Transverse colon (tissue), 4 donors: ENCODE measurements at regions not wholly inside any gene's neighbourhood (a gene's known extent, or its start where the extent isn't known, plus 50 kb on each side); places are given as distances from the start of the nearest gene placed in this dataset.

Experiments
- POLR2A ChIP-seq: fragments of 450-650 bp; IDR thresholded peaks from one replicate; pipeline ENCODE4 v1.6.1; 2016; ENCODE audit warnings: antibody characterized with exemption, mild to moderate bottlenecking, moderate library complexity
- POLR2AphosphoS5 ChIP-seq, 3 donors: sonication (generic); formaldehyde crosslinking; IDR thresholded peaks; one replicate each; pipeline ENCODE4 v1.6.1; 2016; ENCODE audit warnings: antibody characterized with exemption in 3 of 3
- TF ChIP-seq, protein P1 (sequence below), 5 experiments: fragments of 200-600 bp in 3 of 5; fragments of 450-650 bp in 2 of 5; sonication (generic) in 3 of 5; IDR thresholded peaks; 1 replicate in 2 of 5; 2 replicates in 3 of 5; pipeline ENCODE4 v1.5.1; 2016 to 2017; ENCODE audit warnings: antibody characterized with exemption in 5 of 5, inconsistent platforms in 3 of 5, mild to moderate bottlenecking in 2 of 5, moderate library complexity in 1 of 5

GRCh38 chr15:77685082-77685815 is 52.5 kb upstream of the LINGO1 start:
- TF ChIP-seq, protein P1, sequence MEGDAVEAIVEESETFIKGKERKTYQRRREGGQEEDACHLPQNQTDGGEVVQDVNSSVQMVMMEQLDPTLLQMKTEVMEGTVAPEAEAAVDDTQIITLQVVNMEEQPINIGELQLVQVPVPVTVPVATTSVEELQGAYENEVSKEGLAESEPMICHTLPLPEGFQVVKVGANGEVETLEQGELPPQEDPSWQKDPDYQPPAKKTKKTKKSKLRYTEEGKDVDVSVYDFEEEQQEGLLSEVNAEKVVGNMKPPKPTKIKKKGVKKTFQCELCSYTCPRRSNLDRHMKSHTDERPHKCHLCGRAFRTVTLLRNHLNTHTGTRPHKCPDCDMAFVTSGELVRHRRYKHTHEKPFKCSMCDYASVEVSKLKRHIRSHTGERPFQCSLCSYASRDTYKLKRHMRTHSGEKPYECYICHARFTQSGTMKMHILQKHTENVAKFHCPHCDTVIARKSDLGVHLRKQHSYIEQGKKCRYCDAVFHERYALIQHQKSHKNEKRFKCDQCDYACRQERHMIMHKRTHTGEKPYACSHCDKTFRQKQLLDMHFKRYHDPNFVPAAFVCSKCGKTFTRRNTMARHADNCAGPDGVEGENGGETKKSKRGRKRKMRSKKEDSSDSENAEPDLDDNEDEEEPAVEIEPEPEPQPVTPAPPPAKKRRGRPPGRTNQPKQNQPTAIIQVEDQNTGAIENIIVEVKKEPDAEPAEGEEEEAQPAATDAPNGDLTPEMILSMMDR (IDR thresholded peaks at IDR 0.05), result no peak
- TF ChIP-seq POLR2A (no peak), POLR2AphosphoS5 (IDR thresholded peaks at IDR 0.05) (no peak)
